LNCaP clone FGC (cell line): ENCODE measurements at regions not wholly inside any gene's neighbourhood (a gene's known extent, or its start where the extent isn't known, plus 50 kb on each side); places are given as distances from the start of the nearest gene placed in this dataset.
A peak's percentile ranks its signal among the peaks of the same experiment; 100 is the strongest.

Experiments
- DNase-seq: peaks from one replicate; pipeline ENCODE4 v3.0.0-alpha.2; 2011; ENCODE audit warnings: low read depth
- H3K4me3 ChIP-seq: 2 replicates; pipeline ENCODE4 v1.5.1; 2011; ENCODE audit warnings: mild to moderate bottlenecking, low read depth, low read length, control low read depth
- TF ChIP-seq, protein P1 (sequence below): IDR thresholded peaks from 2 replicates; pipeline ENCODE4 v1.5.1; 2012; ENCODE audit warnings: mild to moderate bottlenecking; ENCODE audit not compliant: control insufficient read depth, insufficient read depth; ENCODE audit errors: extremely low read depth

DNA sequence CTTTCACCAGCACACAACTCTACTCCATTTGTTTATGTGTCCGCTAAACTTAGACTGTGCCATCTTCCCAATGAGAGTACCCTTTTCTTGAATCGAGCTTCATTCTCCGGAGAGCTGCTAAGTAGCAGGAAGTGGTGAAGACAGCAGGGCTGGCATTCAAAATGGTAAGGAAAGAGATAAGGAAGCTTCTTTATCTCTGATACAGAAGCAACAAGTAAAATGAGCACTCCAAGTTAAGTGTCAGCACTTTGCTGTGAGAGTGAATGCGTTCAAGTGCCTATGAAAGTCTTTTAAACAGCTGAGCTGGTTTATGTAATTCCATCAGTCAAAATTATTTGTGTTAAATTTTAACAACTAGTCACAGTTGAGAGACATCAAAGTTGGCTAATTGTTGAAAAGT lies 386.8 kb upstream of the PTPRD start:
- TF ChIP-seq, protein P1, sequence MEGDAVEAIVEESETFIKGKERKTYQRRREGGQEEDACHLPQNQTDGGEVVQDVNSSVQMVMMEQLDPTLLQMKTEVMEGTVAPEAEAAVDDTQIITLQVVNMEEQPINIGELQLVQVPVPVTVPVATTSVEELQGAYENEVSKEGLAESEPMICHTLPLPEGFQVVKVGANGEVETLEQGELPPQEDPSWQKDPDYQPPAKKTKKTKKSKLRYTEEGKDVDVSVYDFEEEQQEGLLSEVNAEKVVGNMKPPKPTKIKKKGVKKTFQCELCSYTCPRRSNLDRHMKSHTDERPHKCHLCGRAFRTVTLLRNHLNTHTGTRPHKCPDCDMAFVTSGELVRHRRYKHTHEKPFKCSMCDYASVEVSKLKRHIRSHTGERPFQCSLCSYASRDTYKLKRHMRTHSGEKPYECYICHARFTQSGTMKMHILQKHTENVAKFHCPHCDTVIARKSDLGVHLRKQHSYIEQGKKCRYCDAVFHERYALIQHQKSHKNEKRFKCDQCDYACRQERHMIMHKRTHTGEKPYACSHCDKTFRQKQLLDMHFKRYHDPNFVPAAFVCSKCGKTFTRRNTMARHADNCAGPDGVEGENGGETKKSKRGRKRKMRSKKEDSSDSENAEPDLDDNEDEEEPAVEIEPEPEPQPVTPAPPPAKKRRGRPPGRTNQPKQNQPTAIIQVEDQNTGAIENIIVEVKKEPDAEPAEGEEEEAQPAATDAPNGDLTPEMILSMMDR, result no peak
- DNase-seq, result no peak
- H3K4me3 ChIP-seq, result no peak overlapping the region

DNA sequence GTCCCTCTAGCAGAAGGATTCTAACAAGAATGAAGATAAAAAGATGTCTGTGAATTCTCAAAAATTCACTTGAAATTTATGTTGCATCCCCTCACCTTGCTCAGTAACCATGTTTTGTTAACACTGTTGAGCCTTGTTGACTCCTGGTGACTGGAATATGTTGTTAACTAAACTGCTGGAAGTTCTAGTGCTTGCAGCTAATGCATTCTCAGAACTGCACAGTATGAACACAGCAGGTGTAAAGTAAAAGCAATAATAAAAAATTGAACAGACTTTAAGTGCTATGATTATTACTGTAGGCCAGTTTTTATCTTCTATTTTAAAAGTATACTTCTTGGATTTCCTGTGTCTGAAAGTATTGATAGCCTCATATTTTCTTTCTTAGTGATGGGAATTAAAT lies 388.7 kb upstream of the PTPRD start:
- H3K4me3 ChIP-seq, result no peak overlapping the region
- no peak for DNase-seq

DNA sequence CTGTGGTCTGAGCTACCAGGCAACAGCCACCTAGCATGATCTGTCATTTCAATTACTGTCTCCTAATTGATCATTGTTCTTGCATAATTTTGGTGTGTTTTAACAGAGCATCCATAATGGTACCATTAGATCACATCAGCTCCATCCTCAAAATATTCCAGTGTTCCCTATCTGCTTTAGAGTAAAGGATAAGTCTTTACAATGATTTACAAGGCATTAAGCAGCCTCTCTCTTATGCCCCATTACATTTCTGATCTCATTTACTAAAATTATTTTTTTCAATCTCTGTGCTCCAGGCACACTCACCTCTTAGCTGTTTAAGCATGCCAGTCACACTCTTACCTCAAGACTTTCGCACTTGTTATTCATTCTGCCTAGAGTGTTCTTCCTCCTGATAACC lies 389.9 kb upstream of the PTPRD start:
- H3K4me3 ChIP-seq, result no peak overlapping the region
- TF ChIP-seq, protein P1, result no peak
- DNase-seq, result no peak

More for the DNA sequence above, 388.7 kb upstream of the PTPRD start:
- TF ChIP-seq, protein P1, result no peak

DNA sequence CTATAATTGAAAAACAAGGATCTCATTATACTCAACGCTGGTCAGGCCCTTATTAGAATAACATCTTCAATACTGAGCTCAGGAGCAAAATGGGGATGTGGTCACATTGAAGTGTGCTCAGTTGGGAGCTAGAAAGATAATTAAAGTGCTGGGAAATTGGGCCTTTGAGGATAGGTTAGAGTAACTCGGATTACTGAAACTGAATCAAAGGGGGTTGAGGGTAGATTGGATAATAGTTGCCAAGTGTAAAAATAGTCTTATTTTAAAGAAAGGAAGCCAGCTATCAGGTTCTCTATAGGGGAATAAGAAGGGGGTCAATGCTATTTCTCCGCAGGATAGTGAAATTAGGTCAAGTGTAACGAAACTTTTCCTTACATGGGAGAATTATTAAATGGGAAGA lies 391.0 kb upstream of the PTPRD start:
- H3K4me3 ChIP-seq, result no peak overlapping the region
- TF ChIP-seq, protein P1, result no peak
- DNase-seq, result no peak

DNA sequence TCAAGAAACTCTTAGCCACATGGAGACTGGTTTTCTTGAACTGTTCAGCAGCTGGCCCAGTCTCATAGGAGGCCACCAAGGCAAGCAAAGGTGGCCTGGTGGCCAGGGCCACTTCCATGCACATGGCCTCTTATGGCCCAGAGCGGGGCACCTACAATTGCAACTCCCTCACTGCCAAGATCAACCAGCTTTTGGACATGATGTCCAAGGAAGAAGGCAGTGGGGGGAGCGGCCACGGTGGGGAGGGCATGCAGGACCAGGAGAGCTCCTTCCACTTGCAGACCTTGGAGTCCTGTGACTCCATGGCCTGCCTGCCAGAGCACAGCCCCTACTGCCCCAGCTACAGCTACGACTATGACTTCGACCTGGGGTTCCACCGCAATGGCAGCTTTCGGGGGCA lies 398.9 kb upstream of the PTPRD start:
- TF ChIP-seq, protein P1, result no peak
- H3K4me3 ChIP-seq, result no peak overlapping the region
- no peak for DNase-seq

DNA sequence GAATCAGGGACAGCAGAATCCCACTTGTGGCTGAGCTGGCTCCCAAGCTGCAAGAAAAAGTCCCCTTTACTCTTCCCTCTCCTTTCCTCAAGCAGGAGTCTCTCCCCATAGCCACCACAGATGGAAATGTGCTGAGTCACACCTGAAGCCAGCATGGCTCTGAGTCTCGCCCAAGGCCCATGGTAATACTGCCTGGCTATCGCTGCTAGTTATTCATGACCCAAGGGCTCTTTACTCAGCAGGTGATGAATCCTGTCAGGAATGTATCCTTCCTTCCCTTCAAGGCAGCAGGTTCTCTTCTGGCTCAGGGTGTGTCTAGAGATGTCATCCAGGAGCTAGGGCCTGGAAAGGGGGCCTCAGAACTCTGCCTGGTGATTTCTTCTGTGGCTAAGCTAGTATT lies 403.3 kb upstream of the PTPRD start:
- no peak for DNase-seq
- H3K4me3 ChIP-seq, result no peak overlapping the region
- TF ChIP-seq, protein P1, result no peak

DNA sequence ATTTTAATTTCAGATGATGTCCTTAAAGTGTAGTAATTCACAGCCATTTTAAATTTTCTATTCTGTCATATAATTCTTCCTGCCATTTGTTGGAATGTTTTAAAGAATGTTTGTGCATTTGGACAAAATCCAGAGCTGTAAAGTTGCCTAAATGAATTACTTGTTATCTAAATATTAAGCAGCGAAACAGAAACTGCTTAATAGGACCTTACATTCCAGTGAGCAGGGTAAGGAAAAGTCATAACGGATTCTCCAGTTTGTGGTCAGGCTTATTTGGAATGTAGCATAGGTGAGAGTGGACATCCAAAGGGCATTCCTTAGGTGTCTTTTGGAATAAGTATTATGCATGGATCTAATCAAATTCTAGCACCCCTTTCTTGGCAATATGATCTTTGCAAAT lies 410.4 kb upstream of the PTPRD start:
- no peak overlapping the region for H3K4me3 ChIP-seq
- TF ChIP-seq, protein P1, result no peak
- peak; percentile 3 for DNase-seq
